Neutrophil (primary cell): ENCODE measurements at regions not wholly inside any gene's neighbourhood (a gene's known extent, or its start where the extent isn't known, plus 50 kb on each side); places are given as distances from the start of the nearest gene placed in this dataset.

Experiments
- H3K27ac ChIP-seq: fragments of 200-600 bp; sonication (generic); 2 replicates; pipeline ENCODE4 v1.5.1; 2016; ENCODE audit warnings: mild to moderate bottlenecking, moderate library complexity
- H3K27me3 ChIP-seq: fragments of 200-600 bp; sonication (generic); 2 replicates; pipeline ENCODE4 v1.6.0; 2016; ENCODE audit warnings: mild to moderate bottlenecking
- H3K36me3 ChIP-seq: fragments of 200-600 bp; sonication (generic); 2 replicates; pipeline ENCODE4 v1.5.1; 2017
- H3K4me1 ChIP-seq, 2 experiments: fragments of 200-600 bp in 1 of 2; sonication (generic) in 1 of 2; 1 replicate in 1 of 2; 2 replicates in 1 of 2; pipeline versions ENCODE4 v1.5.1 to v1.6.1; 2013 to 2016; ENCODE audit warnings: low read depth in 1 of 2, low read length in 1 of 2, mild to moderate bottlenecking in 1 of 2, moderate library complexity in 1 of 2; ENCODE audit not compliant: control insufficient read depth in 1 of 2, insufficient read depth in 1 of 2
- H3K4me3 ChIP-seq, 2 experiments: fragments of 200-600 bp in 1 of 2; sonication (generic) in 1 of 2; 1 replicate in 1 of 2; 2 replicates in 1 of 2; pipeline ENCODE4 v1.5.1; 2013 to 2016; ENCODE audit warnings: low read depth in 1 of 2, low read length in 1 of 2, mild to moderate bottlenecking in 1 of 2, moderate library complexity in 1 of 2
- H3K9me3 ChIP-seq: fragments of 200-600 bp; sonication (generic); 2 replicates; pipeline ENCODE4 v1.5.1; 2016
- TF ChIP-seq, protein P1 (sequence below): fragments of 200-600 bp; sonication (generic); IDR thresholded peaks from 2 replicates; pipeline ENCODE4 v1.5.1; 2016; ENCODE audit warnings: antibody characterized with exemption

DNA sequence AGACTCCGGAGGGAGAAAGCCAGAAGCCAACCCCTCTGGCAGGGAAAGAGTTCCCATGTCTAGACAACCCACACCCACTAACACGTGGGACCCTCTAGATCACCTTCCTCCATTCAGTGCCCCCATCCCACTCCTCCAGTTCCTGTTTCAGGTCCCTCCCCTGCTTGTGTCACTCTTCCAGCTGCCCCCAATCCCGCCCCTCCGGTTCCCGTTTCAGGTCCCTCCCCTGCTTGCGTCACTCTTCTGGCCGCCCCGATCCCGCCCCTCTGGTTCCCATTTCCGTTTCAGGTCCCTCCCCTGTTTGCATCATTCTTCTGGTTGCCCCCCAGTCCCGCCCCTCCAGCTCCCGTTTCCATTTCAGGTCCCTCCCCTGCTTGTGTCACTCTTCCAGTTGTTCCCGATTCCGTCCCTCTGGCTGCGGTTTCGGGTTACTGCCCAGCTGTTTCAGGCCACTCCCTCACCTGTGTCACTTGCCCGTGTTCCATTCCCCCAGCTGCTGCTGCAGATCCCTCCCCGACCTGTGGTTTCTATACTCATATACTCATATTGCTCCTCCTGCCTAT, 64.8 kb upstream of the RANBP6 start:
- Histone ChIP-seq H3K36me3 (no peaks in the 10 kb centered on the region), H3K4me3 (peak overlapping the region; percentile 15 to 35), H3K9me3 (no peaks in the 10 kb centered on the region), H3K27me3 (no peaks in the 10 kb centered on the region), H3K27ac (no peak overlapping the region), H3K4me1 (peaks cover 3 to 5% of the 10 kb centered on the region in 2 experiments)
- TF ChIP-seq, protein P1, sequence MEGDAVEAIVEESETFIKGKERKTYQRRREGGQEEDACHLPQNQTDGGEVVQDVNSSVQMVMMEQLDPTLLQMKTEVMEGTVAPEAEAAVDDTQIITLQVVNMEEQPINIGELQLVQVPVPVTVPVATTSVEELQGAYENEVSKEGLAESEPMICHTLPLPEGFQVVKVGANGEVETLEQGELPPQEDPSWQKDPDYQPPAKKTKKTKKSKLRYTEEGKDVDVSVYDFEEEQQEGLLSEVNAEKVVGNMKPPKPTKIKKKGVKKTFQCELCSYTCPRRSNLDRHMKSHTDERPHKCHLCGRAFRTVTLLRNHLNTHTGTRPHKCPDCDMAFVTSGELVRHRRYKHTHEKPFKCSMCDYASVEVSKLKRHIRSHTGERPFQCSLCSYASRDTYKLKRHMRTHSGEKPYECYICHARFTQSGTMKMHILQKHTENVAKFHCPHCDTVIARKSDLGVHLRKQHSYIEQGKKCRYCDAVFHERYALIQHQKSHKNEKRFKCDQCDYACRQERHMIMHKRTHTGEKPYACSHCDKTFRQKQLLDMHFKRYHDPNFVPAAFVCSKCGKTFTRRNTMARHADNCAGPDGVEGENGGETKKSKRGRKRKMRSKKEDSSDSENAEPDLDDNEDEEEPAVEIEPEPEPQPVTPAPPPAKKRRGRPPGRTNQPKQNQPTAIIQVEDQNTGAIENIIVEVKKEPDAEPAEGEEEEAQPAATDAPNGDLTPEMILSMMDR, result no peak

DNA sequence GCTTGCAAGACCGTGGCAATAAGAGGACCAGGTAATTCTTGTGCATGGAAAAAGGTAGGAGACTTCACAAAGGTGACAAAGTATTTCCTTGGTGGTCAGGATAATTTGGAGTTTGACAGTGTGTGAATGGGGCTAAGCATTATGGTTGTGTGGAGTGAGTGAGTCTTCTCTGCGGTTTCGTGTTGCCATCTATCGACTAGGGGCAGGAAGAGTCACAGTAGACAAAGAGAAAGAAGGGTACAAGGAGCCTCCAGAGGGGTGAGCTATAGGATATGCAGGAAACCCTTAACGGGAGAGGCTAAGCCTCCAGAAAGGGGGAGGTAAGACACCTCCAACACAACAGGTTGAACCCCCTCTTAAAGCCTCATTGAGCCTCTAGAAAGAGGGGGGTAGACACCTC, 64.0 kb upstream of the RANBP6 start:
- Histone ChIP-seq H3K9me3 (no peaks in the 10 kb centered on the region), H3K27me3 (no peaks in the 10 kb centered on the region), H3K27ac (no peak overlapping the region), H3K36me3 (no peaks in the 10 kb centered on the region), H3K4me3 (no peak overlapping the region), H3K4me1 (peaks cover 3 to 5% of the 10 kb centered on the region in 2 experiments)
- TF ChIP-seq, protein P1, result no peak

DNA sequence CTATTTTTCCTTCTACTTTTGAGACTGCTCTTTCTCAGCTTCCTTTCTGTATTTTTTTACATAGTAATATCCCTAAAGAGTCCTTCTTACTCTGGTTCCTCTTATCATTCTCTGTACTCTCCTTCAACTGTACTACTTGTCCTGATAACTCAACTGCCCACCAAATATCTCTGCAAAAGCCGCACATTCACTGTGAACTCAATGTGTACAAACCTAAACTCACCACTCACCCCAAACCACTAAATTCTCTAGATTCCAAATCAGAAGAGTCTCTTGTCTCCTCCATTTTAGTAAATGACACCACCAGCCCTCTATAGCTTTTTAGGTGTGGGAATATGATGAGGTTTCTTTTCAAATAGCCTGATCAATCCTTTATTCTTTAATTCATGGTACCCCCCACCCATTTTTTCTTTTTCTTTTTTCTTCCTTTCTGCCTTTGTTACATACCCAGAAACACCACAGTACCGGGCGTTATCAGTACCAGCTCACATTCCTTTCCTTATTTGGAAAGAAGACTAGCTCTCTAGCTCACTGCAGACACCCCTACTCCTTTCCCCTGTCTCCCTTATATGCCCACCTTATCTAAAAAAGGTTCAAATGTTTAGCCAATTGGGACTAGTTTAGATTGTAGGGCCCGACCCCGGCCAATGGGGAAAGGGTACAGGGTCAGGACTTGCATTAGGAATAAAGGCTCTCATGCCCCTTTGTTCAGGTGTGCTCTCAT, 63.1 kb upstream of the RANBP6 start:
- Histone ChIP-seq H3K36me3 (no peaks in the 10 kb centered on the region), H3K4me1 (peaks cover 3 to 5% of the 10 kb centered on the region in 2 experiments), H3K9me3 (no peaks in the 10 kb centered on the region), H3K27ac (no peak overlapping the region), H3K27me3 (no peaks in the 10 kb centered on the region), H3K4me3 (no peak overlapping the region)
- TF ChIP-seq, protein P1, result no peak

DNA sequence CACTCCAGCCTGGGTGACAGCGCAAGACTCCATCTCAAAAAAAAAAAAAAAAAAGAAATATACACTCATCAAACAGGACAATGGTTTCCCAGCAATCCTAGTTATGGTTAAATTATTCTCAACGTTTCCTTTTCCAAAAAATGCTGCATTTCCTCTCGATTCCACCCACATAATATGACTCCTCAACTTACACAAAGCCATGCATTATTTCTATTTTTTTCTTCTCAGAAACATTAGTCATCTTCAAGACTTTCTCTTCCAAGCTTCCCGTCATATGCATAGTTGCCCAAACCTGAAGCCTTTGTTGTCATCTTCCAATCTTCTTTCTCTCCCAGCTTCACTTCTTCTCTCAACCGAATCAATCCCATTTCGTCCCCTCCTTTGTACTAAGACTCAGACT, 61.4 kb upstream of the RANBP6 start:
- Histone ChIP-seq H3K27ac (no peak overlapping the region), H3K4me3 (no peak overlapping the region), H3K9me3 (no peaks in the 10 kb centered on the region), H3K27me3 (no peaks in the 10 kb centered on the region), H3K4me1 (peaks cover 7 to 9% of the 10 kb centered on the region in 2 experiments), H3K36me3 (no peaks in the 10 kb centered on the region)
- TF ChIP-seq, protein P1, result no peak

DNA sequence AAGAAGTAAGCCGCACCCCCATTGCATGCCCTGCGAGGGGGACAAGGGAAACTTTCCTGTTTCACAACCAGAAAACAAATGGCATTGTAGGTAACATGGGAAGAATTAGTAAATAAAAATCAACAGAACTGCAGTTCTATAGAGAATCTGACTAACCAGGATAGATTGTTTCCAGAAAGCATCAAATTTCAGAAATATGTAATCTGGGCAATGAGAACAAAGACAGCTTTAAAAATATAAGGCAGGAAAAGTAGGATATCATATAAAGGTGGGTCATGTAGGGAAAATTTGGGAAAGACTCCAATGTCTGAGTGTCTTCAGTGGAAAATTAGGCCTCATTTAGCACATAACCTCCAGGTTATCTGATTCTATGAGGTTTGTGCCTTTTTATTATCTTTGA, 58.3 kb upstream of the RANBP6 start:
- Histone ChIP-seq H3K27ac (no peak overlapping the region), H3K4me1 (peaks cover 4 to 6% of the 10 kb centered on the region in 2 experiments), H3K36me3 (no peaks in the 10 kb centered on the region), H3K9me3 (no peaks in the 10 kb centered on the region), H3K27me3 (no peaks in the 10 kb centered on the region), H3K4me3 (no peak overlapping the region)
- TF ChIP-seq, protein P1, result no peak
